ENCODE measurements at regions not wholly inside any gene's neighbourhood (a gene's known extent, or its start where the extent isn't known, plus 50 kb on each side); places are given as distances from the start of the nearest gene placed in this dataset.

- DNase-seq (ENCODE audit: low read depth) = peak; percentile 95
- no peak for TF ChIP-seq CTCF (IDR thresholded peaks at IDR 0.05; ENCODE audit: control insufficient read depth, insufficient read depth, low read depth, low read length, missing control alignments)
- no peak overlapping the region for H3K4me3 ChIP-seq (ENCODE audit: control insufficient read depth, low read depth, low read length)
Measured at GRCh38 chr1:222043444-222044292, 301.8 kb upstream of the DUSP10 start.

- peak; percentile 90 for DNase-seq (ENCODE audit: low read depth)
- TF ChIP-seq CTCF (IDR thresholded peaks at IDR 0.05; ENCODE audit: control insufficient read depth, insufficient read depth, low read depth, low read length, missing control alignments) = no peak
- no peak overlapping the region for H3K4me3 ChIP-seq (ENCODE audit: control insufficient read depth, low read depth, low read length)
Measured at GRCh38 chr1:222042120-222042519, 300.2 kb upstream of the DUSP10 start.

GRCh38 chr1:222040955-222041354 is 299.1 kb upstream of the DUSP10 start:
- DNase-seq (ENCODE audit: low read depth) = no peak
- TF ChIP-seq CTCF (IDR thresholded peaks at IDR 0.05; ENCODE audit: control insufficient read depth, insufficient read depth, low read depth, low read length, missing control alignments) = no peak
- H3K4me3 ChIP-seq (ENCODE audit: control insufficient read depth, low read depth, low read length) = no peak overlapping the region

- no peak overlapping the region for H3K4me3 ChIP-seq (ENCODE audit: control insufficient read depth, low read depth, low read length)
- DNase-seq (ENCODE audit: low read depth) = no peak
- TF ChIP-seq CTCF (IDR thresholded peaks at IDR 0.05; ENCODE audit: control insufficient read depth, insufficient read depth, low read depth, low read length, missing control alignments) = no peak
Measured at GRCh38 chr1:222040121-222040805, 298.4 kb upstream of the DUSP10 start.

- DNase-seq (ENCODE audit: low read depth) = no peak
- no peak for TF ChIP-seq CTCF (IDR thresholded peaks at IDR 0.05; ENCODE audit: control insufficient read depth, insufficient read depth, low read depth, low read length, missing control alignments)
- no peak overlapping the region for H3K4me3 ChIP-seq (ENCODE audit: control insufficient read depth, low read depth, low read length)
Measured at GRCh38 chr1:222038971-222039370, 297.1 kb upstream of the DUSP10 start.

GRCh38 chr1:222037720-222038119 is 295.8 kb upstream of the DUSP10 start:
- DNase-seq (ENCODE audit: low read depth) = no peak
- TF ChIP-seq CTCF (IDR thresholded peaks at IDR 0.05; ENCODE audit: control insufficient read depth, insufficient read depth, low read depth, low read length, missing control alignments) = no peak

More at GRCh38 chr1:222037720-222038119, 295.8 kb upstream of the DUSP10 start:
- no peak overlapping the region for H3K4me3 ChIP-seq (ENCODE audit: control insufficient read depth, low read depth, low read length)

Data from AG09309 (cell line).